GM12878 (cell line): ENCODE measurements at regions not wholly inside any gene's neighbourhood (a gene's known extent, or its start where the extent isn't known, plus 50 kb on each side); places are given as distances from the start of the nearest gene placed in this dataset.

Experiments
- ATAC-seq: fragments of 200-7000 bp; cut with Tn5 transposase; 3 replicates; pipeline ENCODE4 v1.9.1; 2020; ENCODE audit warnings: mild to moderate bottlenecking, moderate library complexity
- BruUV-seq: library from RNA; stranded (reverse); fragments of 400-500 nt; replicated peaks from 2 replicates; lab custom pipeline; 2021; lab: Mats Ljungman, UMichigan
- CTCF ChIA-PET: fragments of 300-600 bp; sonication (Branson Sonifier 250); formaldehyde crosslinking; extraction: SDS; loops from one replicate; lab custom pipeline; 2021; ENCODE audit warnings: inconsistent platforms; lab: Yijun Ruan, JAX
- POLR2A ChIA-PET: fragments of 350-600 bp; formaldehyde crosslinking; extraction: SDS; loops from one replicate; lab custom pipeline; 2021; ENCODE audit warnings: inconsistent platforms; lab: Charles Lee
- RAD21 ChIA-PET: fragments of 300-600 bp; sonication (Branson Sonifier 250); formaldehyde crosslinking; loops from one replicate; lab custom pipeline; 2023; ENCODE audit warnings: antibody characterized with exemption; ENCODE audit not compliant: unreplicated experiment; lab: Charles Lee
- SMC1A ChIA-PET: fragments of 300-600 bp; sonication (Branson Sonifier 250); formaldehyde crosslinking; loops from one replicate; lab custom pipeline; 2023; ENCODE audit not compliant: unreplicated experiment, uncharacterized antibody; lab: Charles Lee
- DNase-seq: peaks from one replicate; pipeline ENCODE4 v3.0.0-alpha.2; 2011; ENCODE audit warnings: low read depth, low spot score
- FAIRE-seq: peaks from 3 replicates; lab custom pipeline; 2011; peaks lifted over from hg19 to GRCh38; lab: Jason Lieb, UNC
- H2AFZ ChIP-seq: 2 replicates; pipeline ENCODE4 v1.6.0; 2011; ENCODE audit warnings: low read depth, low read length, control low read depth; ENCODE audit not compliant: control insufficient read depth
- H3K27ac ChIP-seq: 2 replicates; pipeline ENCODE4 v1.5.1; 2011; ENCODE audit warnings: control low read depth; ENCODE audit not compliant: control insufficient read depth, insufficient read depth
- H3K27me3 ChIP-seq, 2 experiments: replicated peaks in 1 of 2; 2 replicates each; pipeline versions ENCODE4 v1.6.0 to v1.6.1; 2011; ENCODE audit warnings: low read length in 1 of 2; ENCODE audit not compliant: control insufficient read depth in 2 of 2, insufficient read depth in 2 of 2
- H3K36me3 ChIP-seq, 2 experiments: 2 replicates each; pipeline ENCODE4 v1.5.1; 2011; ENCODE audit warnings: low read length in 1 of 2; ENCODE audit not compliant: control insufficient read depth in 2 of 2, insufficient read depth in 2 of 2
- H3K4me1 ChIP-seq: 2 replicates; pipeline ENCODE4 v1.6.1; 2011; ENCODE audit warnings: mild to moderate bottlenecking, low read length, moderate library complexity, mixed read lengths; ENCODE audit not compliant: control insufficient read depth, insufficient read depth
- H3K4me2 ChIP-seq: 2 replicates; pipeline ENCODE4 v1.6.0; 2011; ENCODE audit warnings: control low read depth; ENCODE audit not compliant: control insufficient read depth, insufficient read depth
- H3K4me3 ChIP-seq: fragments of 200-600 bp; sonication (generic); 2 replicates; pipeline ENCODE4 v1.5.1; 2016
- H3K79me2 ChIP-seq: 2 replicates; pipeline ENCODE4 v1.6.0; 2011; ENCODE audit warnings: low read length; ENCODE audit not compliant: control insufficient read depth, insufficient read depth
- H3K9ac ChIP-seq: 2 replicates; pipeline ENCODE4 v1.8.0; 2011; ENCODE audit warnings: low read length, control low read depth, mixed read lengths; ENCODE audit not compliant: control insufficient read depth, insufficient read depth
- H3K9me3 ChIP-seq: replicated peaks from 3 replicates; pipeline ENCODE4 v1.5.1; 2011; ENCODE audit warnings: mild to moderate bottlenecking, low read length; ENCODE audit not compliant: control insufficient read depth, insufficient read depth
- H4K20me1 ChIP-seq: 2 replicates; pipeline ENCODE4 v1.6.0; 2011; ENCODE audit not compliant: control insufficient read depth, insufficient read depth
- BCL3 ChIP-seq: IDR thresholded peaks from 2 replicates; pipeline ENCODE4 v1.6.1; 2011; ENCODE audit warnings: borderline replicate concordance, low read depth, mild to moderate bottlenecking, moderate library complexity, low read length; ENCODE audit not compliant: insufficient read depth, poor library complexity, severe bottlenecking
- E2F8 ChIP-seq: fragments of 450-650 bp; IDR thresholded peaks from 2 replicates; pipeline ENCODE4 v1.6.1; 2018; ENCODE audit warnings: mild to moderate bottlenecking, low read depth, moderate library complexity; ENCODE audit not compliant: partially characterized antibody
- GABPA ChIP-seq: IDR thresholded peaks from 2 replicates; pipeline ENCODE4 v1.6.1; 2014; ENCODE audit warnings: antibody characterized with exemption, low read depth, mild to moderate bottlenecking, inconsistent platforms
- KAT2A ChIP-seq: conservative IDR thresholded peaks from 2 replicates; pipeline ENCODE4 v1.6.1; 2011; ENCODE audit warnings: low read depth, low read length; ENCODE audit not compliant: control insufficient read depth
- MYC ChIP-seq: IDR thresholded peaks from 2 replicates; pipeline ENCODE4 v1.6.1; 2011; ENCODE audit warnings: mild to moderate bottlenecking, low read length, moderate library complexity, inconsistent platforms; ENCODE audit not compliant: insufficient read depth, insufficient replicate concordance, insufficient read length, severe bottlenecking
- NR2C1 ChIP-seq: fragments of 450-650 bp; IDR thresholded peaks from 2 replicates; pipeline ENCODE4 v1.6.1; 2017; ENCODE audit warnings: antibody characterized with exemption, mild to moderate bottlenecking, moderate library complexity
- POU2F2 ChIP-seq: IDR thresholded peaks from 3 replicates; pipeline ENCODE4 v1.6.1; 2011; ENCODE audit warnings: low read depth, mild to moderate bottlenecking, low read length, borderline replicate concordance
- REST ChIP-seq: IDR thresholded peaks from 2 replicates; pipeline ENCODE4 v1.6.1; 2012; ENCODE audit warnings: mild to moderate bottlenecking, low read depth, low read length
- STAT3 ChIP-seq: IDR thresholded peaks from 2 replicates; pipeline ENCODE4 v1.6.1; 2011; ENCODE audit warnings: low read depth, low read length, improper control_type of control experiment
- SUPT20H ChIP-seq: IDR thresholded peaks from 2 replicates; pipeline ENCODE4 v1.6.1; 2011; ENCODE audit warnings: low read depth, mild to moderate bottlenecking, low read length, moderate library complexity, borderline replicate concordance; ENCODE audit not compliant: control insufficient read depth
- TBL1XR1 ChIP-seq: IDR thresholded peaks from 2 replicates; pipeline ENCODE4 v1.6.1; 2012; ENCODE audit warnings: low read depth, low read length, improper control_type of control experiment
- whole genome bisulfite sequencing: methylation state at CpG from one replicate; pipeline ENCODE4 v1.1.6; 2016; ENCODE audit warnings: low lambda C conversion rate; ENCODE audit not compliant: insufficient replicate concordance, insufficient coverage; ENCODE audit errors: missing lambda C conversion rate; 5-methylcytosine and 5-hydroxymethylcytosine counted together
- in situ Hi-C: fragments of 300-500 bp; cut with MboI; formaldehyde crosslinking; loops from 9 replicates; pipeline ENCODE4 v1.14.3; 2018; ENCODE audit warnings: mixed read lengths
- intact Hi-C: fragments of 100-400 bp; cut with micrococcal nuclease; formaldehyde crosslinking; loops from one replicate; pipeline ENCODE4 v1.14.2; 2022; ENCODE audit not compliant: unreplicated experiment

- H2AFZ ChIP-seq: no peak overlapping the region
- no peak for TF ChIP-seq BCL3
- TF ChIP-seq GABPA: no peak
- no peak for TF ChIP-seq KAT2A
- no peak for TF ChIP-seq TBL1XR1
- no peak for TF ChIP-seq NR2C1
- TF ChIP-seq MYC: no peak
- TF ChIP-seq POU2F2: no peak
- no peak for TF ChIP-seq SUPT20H
- TF ChIP-seq E2F8: no peak
- no peak for TF ChIP-seq REST
- TF ChIP-seq STAT3: no peak
- TF ChIP-seq, all 136 proteins: peak for 0
- in situ Hi-C loops: loop anchor here (25.0 kb wide), 1 partner anchor 142 kb away; no protein-coding TSS in a partner anchor
- Histone ChIP-seq H3K79me2 (no peaks in the 10 kb centered on the region), H3K9me3 (no peaks in the 10 kb centered on the region), H3K27ac (no peak overlapping the region), H3K4me1 (no peaks in the 10 kb centered on the region), H4K20me1 (no peaks in the 10 kb centered on the region), H3K9ac (no peak overlapping the region), H3K4me2 (no peak overlapping the region), H3K27me3 (peaks cover 2 to 3% of the 10 kb centered on the region in 2 experiments; a peak in 1 of 4 replicates), H3K4me3 (no peak overlapping the region), H3K36me3 (no peaks in the 10 kb centered on the region)
- DNase-seq (no peak), ATAC-seq (no peak), FAIRE-seq (no peak)
- 47% methylated on average over 17 of the region's 19 CpGs for WGBS
- RAD21 ChIA-PET: no interaction called here
- POLR2A ChIA-PET: no interaction called here
- SMC1A ChIA-PET: interaction anchor here (0.6 kb wide), 1 partner anchor 35 kb away, joined by 3 read pairs; no protein-coding TSS in a partner anchor
- CTCF ChIA-PET: interaction anchor here (1.5 kb wide), 1 partner anchor 69 kb away, joined by 6 read pairs; no protein-coding TSS in a partner anchor
- intact Hi-C loops: no loop called here
- no TSS peak for BruUV-seq
Measured at GRCh38 chr6:167219967-167220512, 62.3 kb upstream of the GPR31 start.
